Thymus (tissue), 11 donors: ENCODE measurements at regions not wholly inside any gene's neighbourhood (a gene's known extent, or its start where the extent isn't known, plus 50 kb on each side); places are given as distances from the start of the nearest gene placed in this dataset.
A peak's percentile ranks its signal among the peaks of the same experiment; 100 is the strongest.

Experiments
- DNase-seq, 9 donors: peaks; one replicate each; pipeline ENCODE4 v3.0.0-alpha.2; 2013; ENCODE audit warnings: low spot score in 9 of 9, low read depth in 6 of 9, missing footprints in 1 of 9
- H3K27ac ChIP-seq, 2 donors: one replicate each; pipeline ENCODE4 v1.5.1; 2013; ENCODE audit warnings: control low read depth in 1 of 2, low read depth in 1 of 2, low read length in 1 of 2, mild to moderate bottlenecking in 1 of 2, moderate library complexity in 1 of 2
- H3K27me3 ChIP-seq, 2 donors: one replicate each; pipeline ENCODE4 v1.5.1; 2013; ENCODE audit warnings: low read length in 1 of 2; ENCODE audit not compliant: control insufficient read depth in 2 of 2, insufficient read depth in 1 of 2
- H3K36me3 ChIP-seq, 2 donors: one replicate each; pipeline ENCODE4 v1.5.1; 2013; ENCODE audit warnings: low read length in 1 of 2, mild to moderate bottlenecking in 1 of 2, moderate library complexity in 1 of 2; ENCODE audit not compliant: control insufficient read depth in 2 of 2, insufficient read depth in 2 of 2
- H3K4me1 ChIP-seq, 2 donors: one replicate each; pipeline ENCODE4 v1.5.1; 2013; ENCODE audit warnings: low read length in 2 of 2; ENCODE audit not compliant: control insufficient read depth in 2 of 2, insufficient read depth in 2 of 2
- H3K4me3 ChIP-seq, 2 donors: one replicate each; pipeline ENCODE4 v1.5.1; 2013; ENCODE audit warnings: low read length in 2 of 2, control low read depth in 1 of 2, mild to moderate bottlenecking in 1 of 2
- H3K9me3 ChIP-seq, 2 donors: one replicate each; pipeline ENCODE4 v1.5.1; 2013; ENCODE audit warnings: low read length in 1 of 2, mild to moderate bottlenecking in 1 of 2; ENCODE audit not compliant: control insufficient read depth in 2 of 2, insufficient read depth in 1 of 2
- WGBS: extraction: QIAGEN DNeasy Blood & Tissue Kit; methylation state at CpG from one replicate; pipeline ENCODE4 v1.1.7; 2013; 5-methylcytosine and 5-hydroxymethylcytosine counted together
- donor health status: healthy.

DNA sequence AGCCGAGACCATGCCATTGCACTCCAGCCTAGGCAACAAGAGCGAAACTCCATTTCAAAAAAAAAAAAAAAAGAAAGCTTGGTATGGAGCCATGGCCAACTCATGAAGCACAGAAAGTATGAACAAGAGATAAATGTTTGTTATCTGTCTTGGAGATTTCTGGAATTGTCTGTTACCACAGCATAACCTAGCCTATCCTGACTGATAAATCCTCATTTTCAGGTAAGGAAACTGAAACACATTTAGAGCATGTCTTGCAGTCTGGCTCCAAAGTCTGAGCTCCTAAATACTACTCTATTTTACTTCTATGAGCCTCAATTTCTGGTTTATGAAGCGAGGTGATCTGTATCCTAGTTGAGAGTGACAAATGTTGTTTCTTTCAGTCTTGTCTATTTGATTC lies 68.3 kb upstream of the SLC44A1 start:
- no peak overlapping the region for H3K4me3 ChIP-seq
- no peak overlapping the region for H3K27ac ChIP-seq
- H3K27me3 ChIP-seq: no peaks in the 10 kb centered on the region
- H3K4me1 ChIP-seq: no peaks in the 10 kb centered on the region
- H3K9me3 ChIP-seq: no peaks in the 10 kb centered on the region
- no peak for DNase-seq
- no peaks in the 10 kb centered on the region for H3K36me3 ChIP-seq
- WGBS: 95% methylated on average over 3 of the region's 3 CpGs

DNA sequence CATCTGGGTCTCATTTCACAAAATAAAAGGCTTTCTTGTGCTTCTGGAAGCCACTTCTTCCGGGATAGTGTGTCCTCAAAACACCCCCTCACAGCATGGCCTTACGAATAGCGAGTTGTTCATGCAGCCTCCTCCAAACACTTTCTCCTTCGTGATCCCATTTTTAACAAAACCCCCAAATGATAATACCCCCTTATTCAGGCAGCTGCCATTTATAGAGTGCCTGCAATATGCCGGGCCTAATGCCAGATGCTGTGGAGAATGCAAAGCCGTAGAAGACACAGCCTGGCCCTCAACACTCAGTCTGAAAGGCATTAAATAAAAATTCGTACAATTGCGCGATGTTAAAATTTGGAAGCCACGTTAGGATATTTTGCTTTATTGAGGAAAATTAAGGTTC lies 66.4 kb upstream of the SLC44A1 start:
- no peak for DNase-seq
- Histone ChIP-seq H3K36me3 (no peaks in the 10 kb centered on the region), H3K27ac (no peak overlapping the region), H3K4me3 (no peak overlapping the region), H3K27me3 (no peaks in the 10 kb centered on the region), H3K4me1 (no peaks in the 10 kb centered on the region), H3K9me3 (no peaks in the 10 kb centered on the region)
- WGBS: 97% methylated on average over 10 of the region's 10 CpGs

DNA sequence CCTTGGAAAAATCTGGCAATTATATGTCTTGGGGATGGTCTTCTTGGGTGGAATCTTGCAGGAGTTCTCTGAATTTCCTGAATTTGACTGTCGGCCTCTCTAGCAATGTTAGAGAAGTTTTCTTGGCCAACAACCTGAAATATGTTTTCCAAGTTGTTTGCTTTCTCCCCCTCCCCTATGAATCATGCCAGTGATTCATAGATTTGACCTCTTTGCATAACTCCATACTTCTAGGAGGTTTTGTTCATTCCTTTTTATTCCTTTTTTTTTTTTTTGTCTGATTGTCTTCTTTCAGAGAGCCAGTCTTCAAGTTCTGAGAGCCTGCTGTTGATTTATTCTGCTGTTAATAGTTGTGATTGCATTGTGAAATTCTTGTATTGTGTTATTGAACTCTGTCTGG lies 56.7 kb upstream of the SLC44A1 start:
- H3K27ac ChIP-seq: no peak overlapping the region
- H3K36me3 ChIP-seq: no peaks in the 10 kb centered on the region
- DNase-seq: no peak
- H3K27me3 ChIP-seq: no peaks in the 10 kb centered on the region
- H3K4me3 ChIP-seq: no peak overlapping the region
- H3K4me1 ChIP-seq: no peaks in the 10 kb centered on the region
- no peaks in the 10 kb centered on the region for H3K9me3 ChIP-seq
- 91% methylated on average over 1 of the region's 1 CpG for WGBS

DNA sequence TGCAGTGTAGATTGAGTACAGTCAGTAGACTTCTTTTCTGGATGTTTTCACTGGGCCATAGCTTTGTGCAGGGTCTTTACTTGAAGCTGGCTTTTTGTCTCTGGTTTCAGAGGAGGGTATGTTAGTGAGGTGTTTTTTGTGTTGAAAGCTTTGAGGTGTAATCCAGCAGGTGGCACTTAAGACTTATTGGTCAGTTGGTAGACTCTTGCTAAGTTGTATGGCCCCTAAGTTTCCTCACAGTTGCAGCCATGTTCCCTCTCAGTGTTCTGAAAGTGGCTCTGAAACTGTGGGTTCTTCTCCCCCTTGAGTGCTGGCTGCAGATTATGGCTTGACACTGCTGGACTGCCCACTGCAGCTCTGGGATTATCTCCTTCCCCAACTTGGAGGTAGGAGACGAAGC lies 55.7 kb upstream of the SLC44A1 start:
- H3K27me3 ChIP-seq: no peaks in the 10 kb centered on the region
- H3K36me3 ChIP-seq: no peaks in the 10 kb centered on the region
- WGBS: 96% methylated on average over 1 of the region's 1 CpG
- H3K4me3 ChIP-seq: no peak overlapping the region
- H3K9me3 ChIP-seq: no peaks in the 10 kb centered on the region
- H3K27ac ChIP-seq: no peak overlapping the region
- no peak for DNase-seq
- H3K4me1 ChIP-seq: no peaks in the 10 kb centered on the region

DNA sequence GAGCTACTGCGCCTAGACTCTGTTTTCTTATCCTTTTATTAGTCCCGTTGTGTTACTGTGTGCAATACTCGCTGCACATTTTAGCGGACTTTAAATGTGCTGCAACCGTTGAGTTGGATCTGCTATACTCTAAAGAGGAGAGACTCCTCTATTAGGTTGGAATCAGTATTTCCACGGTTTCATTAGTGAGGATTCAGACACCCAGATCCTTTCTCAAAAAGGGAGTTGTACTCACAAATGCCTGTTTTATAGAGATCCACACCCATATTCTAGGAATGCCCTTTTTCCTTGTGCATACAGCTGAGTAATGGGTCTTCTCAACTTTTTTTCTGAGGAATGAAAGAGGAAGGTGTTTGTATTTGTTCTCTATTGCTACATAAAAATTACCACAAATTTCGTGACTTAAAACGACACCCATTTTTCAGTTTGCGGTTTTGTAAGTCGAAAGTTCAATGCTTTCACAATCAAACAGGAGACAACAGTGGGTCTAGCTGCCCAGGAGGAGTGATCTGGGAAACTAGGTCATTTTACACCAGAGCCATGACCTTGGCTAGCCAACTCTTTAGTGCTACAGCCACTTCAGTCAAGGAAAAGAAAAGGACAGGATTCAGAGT lies 52.8 kb upstream of the SLC44A1 start:
- H3K4me3 ChIP-seq: no peak overlapping the region
- no peaks in the 10 kb centered on the region for H3K4me1 ChIP-seq
- H3K36me3 ChIP-seq: no peaks in the 10 kb centered on the region
- no peak overlapping the region for H3K27ac ChIP-seq
- H3K27me3 ChIP-seq: no peaks in the 10 kb centered on the region
- 96% methylated on average over 10 of the region's 10 CpGs for WGBS
- H3K9me3 ChIP-seq: no peaks in the 10 kb centered on the region
- DNase-seq: peak in 1 of 9 donors; percentile 9

DNA sequence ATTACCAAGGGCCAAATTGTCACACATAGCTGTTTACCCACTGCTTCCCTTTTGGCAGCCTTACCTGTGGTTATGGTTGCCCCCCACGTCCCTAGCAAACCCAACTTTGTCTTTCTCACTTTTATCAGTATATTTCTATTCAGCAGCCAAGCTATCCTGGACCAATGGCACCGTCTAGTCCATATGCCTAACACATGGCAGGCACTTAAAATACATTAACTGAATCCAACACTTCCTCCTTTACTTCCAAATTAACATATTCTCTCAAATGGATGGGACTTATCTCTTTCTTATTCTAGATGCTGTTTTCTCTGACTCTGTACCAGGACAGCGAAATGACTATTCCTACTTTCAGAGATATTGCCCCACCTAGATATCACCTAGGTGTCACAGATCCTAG lies 50.9 kb upstream of the SLC44A1 start:
- WGBS: 85% methylated on average over 3 of the region's 3 CpGs
- Histone ChIP-seq H3K27me3 (no peaks in the 10 kb centered on the region), H3K27ac (no peak overlapping the region), H3K4me3 (no peak overlapping the region), H3K9me3 (no peaks in the 10 kb centered on the region), H3K36me3 (no peaks in the 10 kb centered on the region), H3K4me1 (no peaks in the 10 kb centered on the region)
- DNase-seq: no peak

DNA sequence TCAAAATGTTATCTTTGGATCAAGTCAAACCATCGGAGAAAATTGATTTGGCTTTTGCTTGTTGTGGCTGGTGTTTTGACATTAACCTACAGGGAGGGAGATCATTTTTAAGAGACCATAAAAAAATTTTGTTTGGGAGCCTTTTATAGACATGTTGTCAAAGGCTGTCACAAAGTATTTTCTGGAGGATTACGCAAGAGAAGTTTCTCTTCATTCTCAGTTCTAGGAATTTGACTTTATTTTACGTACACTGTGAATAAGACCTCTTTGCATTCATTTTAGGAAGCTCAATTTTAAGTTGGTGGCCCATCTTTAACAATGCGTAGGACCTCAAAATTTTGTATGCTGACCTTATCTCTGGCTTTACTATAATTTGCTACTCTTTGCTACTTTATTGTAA lies 50.2 kb upstream of the SLC44A1 start:
- 94% methylated on average over 4 of the region's 4 CpGs for WGBS
- Histone ChIP-seq H3K36me3 (no peaks in the 10 kb centered on the region), H3K27me3 (no peaks in the 10 kb centered on the region)

More for the DNA sequence above, 50.2 kb upstream of the SLC44A1 start:
- DNase-seq: no peak
- no peak overlapping the region for H3K27ac ChIP-seq
- no peak overlapping the region for H3K4me3 ChIP-seq
- H3K4me1 ChIP-seq: no peaks in the 10 kb centered on the region
- H3K9me3 ChIP-seq: no peaks in the 10 kb centered on the region
